MM.1S (cell line): ENCODE measurements at regions not wholly inside any gene's neighbourhood (a gene's known extent, or its start where the extent isn't known, plus 50 kb on each side); places are given as distances from the start of the nearest gene placed in this dataset.

Experiments
- CTCF ChIP-seq: fragments of 300-600 bp; sonication (generic); IDR thresholded peaks from 2 replicates; pipeline ENCODE4 v1.5.1; 2016; ENCODE audit warnings: antibody characterized with exemption, low read length, mixed read lengths
- EZH2 ChIP-seq: fragments of 300-600 bp; sonication (generic); optimal IDR thresholded peaks from 2 replicates; pipeline ENCODE3; 2017; ENCODE audit warnings: low read depth, mild to moderate bottlenecking, antibody characterized with exemption, low read length, mixed read lengths

DNA sequence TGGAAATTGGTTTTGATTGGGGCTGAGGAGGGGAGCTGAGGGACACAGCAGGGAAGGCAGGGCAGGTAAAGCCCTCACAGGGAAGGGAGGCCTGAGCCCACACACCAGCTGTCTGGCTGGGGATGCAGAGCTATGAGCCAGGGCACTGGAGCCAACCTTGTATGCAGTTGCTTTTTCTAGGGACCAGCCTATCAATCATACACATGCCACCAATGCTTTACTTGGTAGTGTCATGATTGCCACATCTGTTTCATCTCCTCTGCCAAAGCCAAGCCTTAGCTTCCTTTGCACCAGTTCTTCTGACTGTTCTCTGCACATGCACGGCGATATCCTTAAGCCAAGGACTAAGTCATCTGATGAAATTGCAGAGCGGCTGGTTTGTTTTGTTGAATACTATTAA lies 207.1 kb upstream of the PLET1 start:
- TF ChIP-seq CTCF (no peak), EZH2 (no peak)
